GM19351 (cell line): ENCODE measurements at regions not wholly inside any gene's neighbourhood (a gene's known extent, or its start where the extent isn't known, plus 50 kb on each side); places are given as distances from the start of the nearest gene placed in this dataset.
"Not testable (repeated sequence)": the region's sequence is repeated elsewhere in the genome, so short reads cannot be mapped to it uniquely, and the experiment has no call there.

Experiments
- ATAC-seq: cut with Tn5 transposase; IDR thresholded peaks from one replicate; pipeline ENCODE4 v1.9.1; 2021; ENCODE audit warnings: mild to moderate bottlenecking, moderate library complexity; ENCODE audit not compliant: unreplicated experiment

GRCh38 chr5:87788416-87788815 is 375.7 kb upstream of the CCNH start:
- ATAC-seq = no peak

- ATAC-seq = no peak
These were observed 375.0 kb upstream of the CCNH start for GRCh38 chr5:87787625-87788256.

- ATAC-seq = no peak
These were observed 374.4 kb upstream of the CCNH start for GRCh38 chr5:87787086-87787485.

GRCh38 chr5:87786471-87786870 is 373.7 kb upstream of the CCNH start:
- no peak for ATAC-seq

GRCh38 chr5:87785554-87786335 is 373.0 kb upstream of the CCNH start:
- ATAC-seq = no peak

- no peak for ATAC-seq
These were observed 372.3 kb upstream of the CCNH start for GRCh38 chr5:87784879-87785495.

GRCh38 chr5:87784311-87784710 is 371.6 kb upstream of the CCNH start:
- ATAC-seq = no peak

- ATAC-seq = no peak
These were observed 370.2 kb upstream of the CCNH start for GRCh38 chr5:87782916-87783315.

- no peak for ATAC-seq
These were observed 369.2 kb upstream of the CCNH start for GRCh38 chr5:87781976-87782375.

GRCh38 chr5:87780831-87781760 is 368.4 kb upstream of the CCNH start:
- peak; percentile 100 for ATAC-seq

GRCh38 chr5:87778876-87779275 is 366.1 kb upstream of the CCNH start:
- ATAC-seq = no peak

- ATAC-seq = no peak
These were observed 365.1 kb upstream of the CCNH start for GRCh38 chr5:87777877-87778276.

GRCh38 chr5:87776785-87777184 is 364.1 kb upstream of the CCNH start:
- ATAC-seq = no peak

GRCh38 chr5:87776302-87776701 is 363.6 kb upstream of the CCNH start:
- not testable (repeated sequence) for ATAC-seq

GRCh38 chr5:87775228-87775627 is 362.5 kb upstream of the CCNH start:
- no peak for ATAC-seq

- ATAC-seq = no peak
These were observed 362.1 kb upstream of the CCNH start for GRCh38 chr5:87774804-87775203.

- ATAC-seq = no peak
These were observed 357.9 kb upstream of the CCNH start for GRCh38 chr5:87770601-87771121.

GRCh38 chr5:87770016-87770570 is 357.4 kb upstream of the CCNH start:
- no peak for ATAC-seq

GRCh38 chr5:87769157-87769556 is 356.4 kb upstream of the CCNH start:
- no peak for ATAC-seq

- ATAC-seq = no peak
These were observed 355.5 kb upstream of the CCNH start for GRCh38 chr5:87768190-87768589.
